ENCODE measurements at regions not wholly inside any gene's neighbourhood (a gene's known extent, or its start where the extent isn't known, plus 50 kb on each side); places are given as distances from the start of the nearest gene placed in this dataset.

DNA sequence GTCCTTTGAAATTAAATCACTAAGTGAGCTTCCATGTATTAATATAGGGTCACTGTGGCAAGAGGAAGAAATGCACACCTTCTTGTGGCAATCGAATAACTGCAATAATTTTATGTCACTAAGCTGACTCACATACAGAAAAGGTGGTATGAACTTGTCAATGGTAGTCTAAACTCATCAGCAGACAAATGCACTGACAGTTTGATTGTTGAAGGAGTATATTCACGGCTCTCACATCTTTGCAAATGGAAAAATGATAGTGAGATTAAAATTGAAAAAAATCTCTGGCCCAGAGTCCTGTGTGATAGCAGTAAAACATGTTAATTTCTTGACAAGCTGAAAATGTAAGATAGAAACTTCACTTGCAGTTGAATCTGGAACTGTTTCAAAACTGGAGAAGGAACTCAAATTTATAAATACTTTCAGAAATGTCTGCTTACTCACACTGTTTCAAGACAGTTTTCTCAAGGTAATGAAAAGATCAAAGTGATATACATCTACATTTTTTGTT is 215.8 kb upstream of the CADM2 start:
- ChIA-PET POLR2A (no interaction called here), CTCF (no interaction called here)
- no peaks in the 10 kb centered on the region for H3K4me1 Mint-ChIP-seq

GRCh38 chr3:84744130-84744529 is 214.7 kb upstream of the CADM2 start:
- CTCF ChIA-PET: interaction anchor here in 1 of 2 donors (0.6 kb wide), 1 partner anchor 1998 kb away, joined by 3 read pairs; no protein-coding TSS in a partner anchor
- DNase-seq (no peak), ATAC-seq (replicated peaks in 1 of 4) (no peak)
- H3K4me1 ChIP-seq (ENCODE audit: control insufficient read depth in 1 of 2, extremely low read depth in 1 of 2, insufficient read depth in 2 of 2, low read length in 2 of 2): no peaks in the 10 kb centered on the region
- no peaks in the 10 kb centered on the region for H3K9me3 ChIP-seq
- H3K4me3 ChIP-seq (ENCODE audit: control insufficient read depth in 1 of 2, extremely low read depth in 1 of 2, low read length in 1 of 2): no peak overlapping the region
- no peaks in the 10 kb centered on the region for H3K36me3 ChIP-seq (ENCODE audit: control insufficient read depth in 2 of 2, extremely low read depth in 1 of 2, insufficient read depth in 1 of 2, low read length in 1 of 2)
- Mint-ChIP-seq H3K27me3 (no peaks in the 10 kb centered on the region), H3K27ac (no peak overlapping the region), H3K9me3 (peaks cover 0 to 10% (median 0%) of the 10 kb centered on the region in 3 donors), H3K4me1 (no peaks in the 10 kb centered on the region), H3K36me3 (no peaks in the 10 kb centered on the region), H3K4me3 (no peak overlapping the region)
- WGBS (ENCODE audit: insufficient coverage): no CpG with 5 or more reads among the region's 1 CpG
- H3K27ac ChIP-seq (ENCODE audit: low read length): no peak overlapping the region
- H3K27me3 ChIP-seq (replicated peaks in 1 of 2; ENCODE audit: control insufficient read depth in 2 of 2, extremely low read depth in 1 of 2, insufficient read depth in 2 of 2, low read length in 1 of 2): no peaks in the 10 kb centered on the region
- POLR2A ChIA-PET: interaction anchor here (0.6 kb wide), 2 partner anchors 45 to 958 kb away, joined by 3 read pairs; no protein-coding TSS in a partner anchor

More for the DNA sequence above, 215.8 kb upstream of the CADM2 start:
- Mint-ChIP-seq H3K9me3 (peaks cover 0 to 10% (median 0%) of the 10 kb centered on the region in 3 donors), H3K4me3 (no peak overlapping the region), H3K27me3 (no peaks in the 10 kb centered on the region), H3K27ac (no peak overlapping the region), H3K36me3 (no peaks in the 10 kb centered on the region)
- no peaks in the 10 kb centered on the region for H3K27me3 ChIP-seq (replicated peaks in 1 of 2; ENCODE audit: control insufficient read depth in 2 of 2, extremely low read depth in 1 of 2, insufficient read depth in 2 of 2, low read length in 1 of 2)
- no peaks in the 10 kb centered on the region for H3K36me3 ChIP-seq (ENCODE audit: control insufficient read depth in 2 of 2, extremely low read depth in 1 of 2, insufficient read depth in 1 of 2, low read length in 1 of 2)
- ATAC-seq (replicated peaks in 1 of 4) (no peak), DNase-seq (no peak)
- H3K27ac ChIP-seq (ENCODE audit: low read length): no peak overlapping the region
- no peak overlapping the region for H3K4me3 ChIP-seq (ENCODE audit: control insufficient read depth in 1 of 2, extremely low read depth in 1 of 2, low read length in 1 of 2)
- H3K4me1 ChIP-seq (ENCODE audit: control insufficient read depth in 1 of 2, extremely low read depth in 1 of 2, insufficient read depth in 2 of 2, low read length in 2 of 2): no peaks in the 10 kb centered on the region
- no peaks in the 10 kb centered on the region for H3K9me3 ChIP-seq
- no CpG with 5 or more reads among the region's 2 CpGs for WGBS (ENCODE audit: insufficient coverage)

DNA sequence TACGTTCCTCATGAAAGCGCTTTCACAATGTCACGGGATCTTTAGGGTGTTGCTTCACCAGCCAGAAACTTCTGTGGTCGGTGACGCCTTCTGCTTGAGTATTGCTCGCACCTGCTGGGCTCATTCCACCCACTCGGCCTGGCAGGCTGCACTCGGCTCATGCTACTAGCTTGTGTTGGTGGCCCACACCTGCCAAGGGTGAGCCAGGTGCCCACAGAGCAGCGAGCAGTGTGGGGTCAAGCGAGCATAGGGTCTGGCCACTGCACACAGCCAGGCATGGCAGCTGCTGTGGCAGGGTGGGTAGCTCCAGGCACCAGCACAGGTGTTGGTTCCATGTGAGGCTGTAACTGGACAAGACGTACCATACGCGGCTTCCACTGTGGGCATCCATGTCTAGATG is 202.9 kb upstream of the CADM2 start:
- DNase-seq (no peak), ATAC-seq (replicated peaks in 1 of 4) (no peak)
- H3K4me1 Mint-ChIP-seq: no peaks in the 10 kb centered on the region
- no peaks in the 10 kb centered on the region for H3K36me3 Mint-ChIP-seq
- Histone ChIP-seq H3K36me3 (ENCODE audit: control insufficient read depth in 2 of 2, extremely low read depth in 1 of 2, insufficient read depth in 1 of 2, low read length in 1 of 2) (no peaks in the 10 kb centered on the region), H3K4me3 (ENCODE audit: control insufficient read depth in 1 of 2, extremely low read depth in 1 of 2, low read length in 1 of 2) (no peak overlapping the region), H3K27me3 (replicated peaks in 1 of 2; ENCODE audit: control insufficient read depth in 2 of 2, extremely low read depth in 1 of 2, insufficient read depth in 2 of 2, low read length in 1 of 2) (no peaks in the 10 kb centered on the region), H3K9me3 (peaks cover 6% of the 10 kb centered on the region), H3K27ac (ENCODE audit: low read length) (no peak overlapping the region), H3K4me1 (ENCODE audit: control insufficient read depth in 1 of 2, extremely low read depth in 1 of 2, insufficient read depth in 2 of 2, low read length in 2 of 2) (no peaks in the 10 kb centered on the region)
- no peak overlapping the region for H3K4me3 Mint-ChIP-seq
- ChIA-PET POLR2A (no interaction called here), CTCF (no interaction called here)
- WGBS (ENCODE audit: insufficient coverage): 82% methylated on average over 11 of the region's 13 CpGs
- H3K27ac Mint-ChIP-seq: no peak overlapping the region
- no peaks in the 10 kb centered on the region for H3K27me3 Mint-ChIP-seq
- peaks cover 4 to 16% (median 10%) of the 10 kb centered on the region in 3 donors for H3K9me3 Mint-ChIP-seq

DNA sequence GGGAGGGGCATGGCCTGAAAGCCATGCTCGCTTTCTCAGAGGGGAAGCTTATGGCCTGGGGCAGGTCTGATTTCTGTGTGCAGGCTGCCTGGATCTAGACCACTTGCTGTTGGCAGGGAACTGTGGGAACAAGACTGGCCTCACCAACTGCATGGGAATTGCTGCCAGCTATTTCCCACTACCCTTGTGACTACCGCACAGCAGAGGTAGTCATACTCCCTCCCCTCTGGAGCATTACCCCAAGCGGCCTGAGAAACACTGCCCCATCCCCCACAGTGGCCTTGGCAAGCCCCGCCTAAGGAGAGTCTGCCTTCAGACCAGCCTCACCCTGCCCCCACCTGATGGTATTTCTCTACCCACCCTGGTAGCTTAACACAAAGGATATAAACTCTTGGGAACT is 199.4 kb upstream of the CADM2 start:
- Mint-ChIP-seq H3K36me3 (no peaks in the 10 kb centered on the region), H3K27me3 (no peaks in the 10 kb centered on the region), H3K4me3 (no peak overlapping the region), H3K27ac (no peak overlapping the region), H3K9me3 (peaks cover 4 to 29% (median 15%) of the 10 kb centered on the region in 3 donors), H3K4me1 (no peaks in the 10 kb centered on the region)
- H3K4me1 ChIP-seq (ENCODE audit: control insufficient read depth in 1 of 2, extremely low read depth in 1 of 2, insufficient read depth in 2 of 2, low read length in 2 of 2): no peaks in the 10 kb centered on the region
- H3K36me3 ChIP-seq (ENCODE audit: control insufficient read depth in 2 of 2, extremely low read depth in 1 of 2, insufficient read depth in 1 of 2, low read length in 1 of 2): no peaks in the 10 kb centered on the region
- ChIA-PET POLR2A (no interaction called here), CTCF (no interaction called here)
- WGBS (ENCODE audit: insufficient coverage): 79% methylated on average over 4 of the region's 4 CpGs
- H3K27me3 ChIP-seq (replicated peaks in 1 of 2; ENCODE audit: control insufficient read depth in 2 of 2, extremely low read depth in 1 of 2, insufficient read depth in 2 of 2, low read length in 1 of 2): no peaks in the 10 kb centered on the region
- H3K27ac ChIP-seq (ENCODE audit: low read length): no peak overlapping the region
- no peak for ATAC-seq (replicated peaks in 1 of 4)
- peaks cover 4% of the 10 kb centered on the region for H3K9me3 ChIP-seq
- DNase-seq: no peak
- no peak overlapping the region for H3K4me3 ChIP-seq (ENCODE audit: control insufficient read depth in 1 of 2, extremely low read depth in 1 of 2, low read length in 1 of 2)

DNA sequence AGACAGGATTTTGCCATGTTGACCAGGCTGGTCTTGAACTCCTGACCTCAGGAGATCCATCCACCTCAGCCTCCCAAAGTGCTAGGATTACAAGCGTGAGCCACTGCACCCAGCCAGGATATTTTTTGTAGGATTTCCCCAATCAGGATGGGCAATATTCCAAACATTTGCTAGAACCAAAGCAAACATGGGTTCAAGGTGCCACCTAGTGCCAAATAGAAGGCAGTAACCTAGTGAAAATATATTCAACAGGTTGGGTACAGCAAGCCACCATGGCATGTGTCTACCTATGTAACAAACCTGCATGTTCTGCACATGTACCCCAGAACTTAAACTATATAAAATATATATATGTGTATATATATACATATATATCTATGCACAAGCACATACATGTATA is 185.9 kb upstream of the CADM2 start:
- no peaks in the 10 kb centered on the region for H3K36me3 ChIP-seq (ENCODE audit: control insufficient read depth in 2 of 2, extremely low read depth in 1 of 2, insufficient read depth in 1 of 2, low read length in 1 of 2)
- H3K4me1 Mint-ChIP-seq: no peaks in the 10 kb centered on the region
- DNase-seq: no peak
- H3K36me3 Mint-ChIP-seq: no peaks in the 10 kb centered on the region
- no peaks in the 10 kb centered on the region for H3K27me3 Mint-ChIP-seq
- no peak overlapping the region for H3K27ac Mint-ChIP-seq
- ChIA-PET CTCF (no interaction called here), POLR2A (no interaction called here)
- H3K4me3 ChIP-seq (ENCODE audit: control insufficient read depth in 1 of 2, extremely low read depth in 1 of 2, low read length in 1 of 2): no peak overlapping the region
- H3K27ac ChIP-seq (ENCODE audit: low read length): no peak overlapping the region
- H3K4me1 ChIP-seq (ENCODE audit: control insufficient read depth in 1 of 2, extremely low read depth in 1 of 2, insufficient read depth in 2 of 2, low read length in 2 of 2): no peaks in the 10 kb centered on the region
- H3K9me3 Mint-ChIP-seq: peaks cover 22 to 34% (median 23%) of the 10 kb centered on the region in 3 donors
- no peaks in the 10 kb centered on the region for H3K27me3 ChIP-seq (replicated peaks in 1 of 2; ENCODE audit: control insufficient read depth in 2 of 2, extremely low read depth in 1 of 2, insufficient read depth in 2 of 2, low read length in 1 of 2)
- H3K9me3 ChIP-seq: peaks cover 3% of the 10 kb centered on the region
- no peak for ATAC-seq (replicated peaks in 1 of 4)
- no peak overlapping the region for H3K4me3 Mint-ChIP-seq
- no CpG with 5 or more reads among the region's 1 CpG for WGBS (ENCODE audit: insufficient coverage)

- no CpG with 5 or more reads among the region's 1 CpG for WGBS (ENCODE audit: insufficient coverage)
- CTCF ChIA-PET: no interaction called here
Observed at GRCh38 chr3:84783281-84783680, 175.5 kb upstream of the CADM2 start.

DNA sequence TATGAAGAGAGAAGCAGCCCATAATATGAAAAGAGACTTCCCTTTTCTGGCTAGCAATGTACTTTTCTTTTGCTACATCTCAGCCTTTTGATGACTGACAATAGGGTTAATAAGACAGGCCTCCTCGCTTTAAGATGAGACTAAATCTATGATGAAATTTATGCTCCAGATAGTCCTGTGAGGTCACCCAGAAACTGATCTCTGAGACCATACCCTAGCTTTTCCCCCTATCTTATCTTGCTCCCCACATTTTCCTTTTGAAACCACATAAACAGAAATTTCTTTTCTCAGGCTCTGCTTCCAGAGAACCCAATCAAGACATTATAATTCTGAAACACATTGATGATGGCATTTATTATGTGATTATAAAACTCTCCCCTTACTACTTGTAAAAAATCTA is 168.8 kb upstream of the CADM2 start:
- no CpG with 5 or more reads among the region's 1 CpG for WGBS (ENCODE audit: insufficient coverage)
- H3K27me3 Mint-ChIP-seq: no peaks in the 10 kb centered on the region
- Histone ChIP-seq H3K4me1 (ENCODE audit: control insufficient read depth in 1 of 2, extremely low read depth in 1 of 2, insufficient read depth in 2 of 2, low read length in 2 of 2) (no peaks in the 10 kb centered on the region), H3K27me3 (replicated peaks in 1 of 2; ENCODE audit: control insufficient read depth in 2 of 2, extremely low read depth in 1 of 2, insufficient read depth in 2 of 2, low read length in 1 of 2) (no peaks in the 10 kb centered on the region), H3K27ac (ENCODE audit: low read length) (no peak overlapping the region), H3K4me3 (ENCODE audit: control insufficient read depth in 1 of 2, extremely low read depth in 1 of 2, low read length in 1 of 2) (no peak overlapping the region), H3K9me3 (no peaks in the 10 kb centered on the region), H3K36me3 (ENCODE audit: control insufficient read depth in 2 of 2, extremely low read depth in 1 of 2, insufficient read depth in 1 of 2, low read length in 1 of 2) (no peaks in the 10 kb centered on the region)
- no peak overlapping the region for H3K4me3 Mint-ChIP-seq
- H3K27ac Mint-ChIP-seq: no peak overlapping the region
- ChIA-PET POLR2A (no interaction called here), CTCF (no interaction called here)
- H3K9me3 Mint-ChIP-seq: peaks cover 7 to 15% (median 10%) of the 10 kb centered on the region in 3 donors
- no peaks in the 10 kb centered on the region for H3K4me1 Mint-ChIP-seq
- no peaks in the 10 kb centered on the region for H3K36me3 Mint-ChIP-seq
- ATAC-seq (replicated peaks in 1 of 4) (no peak), DNase-seq (no peak)

More at GRCh38 chr3:84783281-84783680, 175.5 kb upstream of the CADM2 start:
- DNase-seq (no peak), ATAC-seq (replicated peaks in 1 of 4) (no peak)
- Mint-ChIP-seq H3K27me3 (no peaks in the 10 kb centered on the region), H3K27ac (no peak overlapping the region), H3K4me3 (no peak overlapping the region), H3K4me1 (no peaks in the 10 kb centered on the region), H3K36me3 (no peaks in the 10 kb centered on the region), H3K9me3 (peaks cover 0 to 14% (median 6%) of the 10 kb centered on the region in 3 donors)
- H3K9me3 ChIP-seq: peaks cover 3% of the 10 kb centered on the region
- no peaks in the 10 kb centered on the region for H3K27me3 ChIP-seq (replicated peaks in 1 of 2; ENCODE audit: control insufficient read depth in 2 of 2, extremely low read depth in 1 of 2, insufficient read depth in 2 of 2, low read length in 1 of 2)
- POLR2A ChIA-PET: no interaction called here
- H3K4me3 ChIP-seq (ENCODE audit: control insufficient read depth in 1 of 2, extremely low read depth in 1 of 2, low read length in 1 of 2): no peak overlapping the region
- no peaks in the 10 kb centered on the region for H3K36me3 ChIP-seq (ENCODE audit: control insufficient read depth in 2 of 2, extremely low read depth in 1 of 2, insufficient read depth in 1 of 2, low read length in 1 of 2)
- H3K27ac ChIP-seq (ENCODE audit: low read length): no peak overlapping the region
- H3K4me1 ChIP-seq (ENCODE audit: control insufficient read depth in 1 of 2, extremely low read depth in 1 of 2, insufficient read depth in 2 of 2, low read length in 2 of 2): no peaks in the 10 kb centered on the region

Data from T-cell (primary cell).